Lower lobe of right lung (tissue), 2 donors: ENCODE measurements at regions not wholly inside any gene's neighbourhood (a gene's known extent, or its start where the extent isn't known, plus 50 kb on each side); places are given as distances from the start of the nearest gene placed in this dataset.

Experiments used
- ATAC-seq, 2 donors: fragments of 200-7000 bp; cut with Tn5 transposase; one replicate each; pipeline ENCODE4 v1.9.1; 2020 to 2022; ENCODE audit warnings: mild to moderate bottlenecking in 2 of 2, moderate library complexity in 2 of 2
- DNase-seq: peaks from one replicate; pipeline ENCODE4 v3.0.0-alpha.2; 2020
- H3K27ac ChIP-seq: fragments of 200-600 bp; one replicate; pipeline ENCODE4 v1.8.0; 2022
- H3K27me3 ChIP-seq: fragments of 200-600 bp; one replicate; pipeline ENCODE4 v1.8.0; 2022; ENCODE audit warnings: low read depth
- H3K36me3 ChIP-seq: fragments of 200-600 bp; one replicate; pipeline ENCODE4 v1.8.0; 2022; ENCODE audit warnings: mild to moderate bottlenecking
- H3K4me1 ChIP-seq: fragments of 200-600 bp; one replicate; pipeline ENCODE4 v1.8.0; 2022
- H3K4me3 ChIP-seq: fragments of 200-600 bp; one replicate; pipeline ENCODE4 v1.8.0; 2022; ENCODE audit warnings: mild to moderate bottlenecking
- H3K9me3 ChIP-seq: fragments of 200-600 bp; one replicate; pipeline ENCODE4 v1.8.0; 2022
- intact Hi-C: fragments of 100-400 bp; cut with DNase I; formaldehyde crosslinking; loops from one replicate; pipeline ENCODE4 v1.11.0; 2022
- TF ChIP-seq, protein P1 (sequence below): fragments of 200-600 bp; IDR thresholded peaks from one replicate; pipeline ENCODE4 v1.8.0; 2022; ENCODE audit warnings: antibody characterized with exemption, mild to moderate bottlenecking
- donor health status: DM: no; HTN: yes; CAD: no; lungs with severe emphysema.

DNA sequence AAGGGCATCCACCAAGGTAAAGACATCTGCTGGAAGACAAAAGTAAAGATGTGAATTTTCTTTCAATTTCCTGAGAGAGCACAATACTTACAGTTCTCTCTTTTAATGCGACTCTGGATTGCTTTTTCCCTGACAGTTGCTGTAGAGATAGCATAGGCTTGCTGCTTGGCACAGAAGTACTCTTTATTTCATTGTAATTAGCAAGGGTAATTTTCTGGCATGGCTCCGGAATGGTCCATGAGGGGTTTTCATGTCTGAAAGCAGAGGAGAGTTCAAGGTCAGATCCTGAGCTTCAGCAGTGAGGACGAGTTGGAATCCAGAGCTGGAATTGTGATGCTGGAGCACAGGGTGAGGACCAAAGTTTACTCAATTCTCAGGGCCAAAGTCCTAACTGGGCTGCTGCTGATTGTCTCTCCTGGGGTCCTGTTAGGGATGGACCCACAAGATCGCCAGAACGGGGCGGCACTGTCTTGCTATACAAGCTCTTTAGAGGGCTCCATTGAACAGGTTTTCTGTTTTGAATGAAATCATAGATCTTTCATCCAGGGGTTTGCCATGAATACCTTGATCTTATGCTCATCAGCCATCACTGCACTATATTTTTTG, 190.0 kb upstream of the MKI67 start:
- no peaks in the 10 kb centered on the region for H3K36me3 ChIP-seq
- no peaks in the 10 kb centered on the region for H3K4me1 ChIP-seq
- intact Hi-C loops, result no loop called here
- DNase-seq (no peak), ATAC-seq (no peak)
- H3K27ac ChIP-seq, result no peak overlapping the region
- no peaks in the 10 kb centered on the region for H3K27me3 ChIP-seq
- no peak overlapping the region for H3K4me3 ChIP-seq
- TF ChIP-seq, protein P1, sequence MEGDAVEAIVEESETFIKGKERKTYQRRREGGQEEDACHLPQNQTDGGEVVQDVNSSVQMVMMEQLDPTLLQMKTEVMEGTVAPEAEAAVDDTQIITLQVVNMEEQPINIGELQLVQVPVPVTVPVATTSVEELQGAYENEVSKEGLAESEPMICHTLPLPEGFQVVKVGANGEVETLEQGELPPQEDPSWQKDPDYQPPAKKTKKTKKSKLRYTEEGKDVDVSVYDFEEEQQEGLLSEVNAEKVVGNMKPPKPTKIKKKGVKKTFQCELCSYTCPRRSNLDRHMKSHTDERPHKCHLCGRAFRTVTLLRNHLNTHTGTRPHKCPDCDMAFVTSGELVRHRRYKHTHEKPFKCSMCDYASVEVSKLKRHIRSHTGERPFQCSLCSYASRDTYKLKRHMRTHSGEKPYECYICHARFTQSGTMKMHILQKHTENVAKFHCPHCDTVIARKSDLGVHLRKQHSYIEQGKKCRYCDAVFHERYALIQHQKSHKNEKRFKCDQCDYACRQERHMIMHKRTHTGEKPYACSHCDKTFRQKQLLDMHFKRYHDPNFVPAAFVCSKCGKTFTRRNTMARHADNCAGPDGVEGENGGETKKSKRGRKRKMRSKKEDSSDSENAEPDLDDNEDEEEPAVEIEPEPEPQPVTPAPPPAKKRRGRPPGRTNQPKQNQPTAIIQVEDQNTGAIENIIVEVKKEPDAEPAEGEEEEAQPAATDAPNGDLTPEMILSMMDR, result no peak
- H3K9me3 ChIP-seq, result no peaks in the 10 kb centered on the region

DNA sequence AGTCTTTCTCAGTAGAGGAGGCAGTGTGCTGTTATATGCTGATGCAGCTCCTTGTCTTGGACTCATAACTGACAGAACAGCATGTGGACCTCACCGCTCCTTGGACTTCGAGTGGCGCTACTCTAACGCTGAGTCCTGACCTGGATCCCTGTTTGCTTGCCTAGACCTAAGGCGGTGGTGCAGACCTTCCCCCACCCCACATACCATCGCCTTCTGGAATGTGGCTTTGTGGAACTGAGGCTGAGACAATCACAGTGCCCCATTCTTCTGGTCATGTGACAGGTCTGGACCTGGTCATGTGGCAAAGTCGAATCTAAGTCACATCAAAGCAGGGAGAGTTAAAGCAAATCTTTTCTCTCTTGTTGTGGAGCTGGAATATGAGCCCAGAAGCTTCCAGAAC, 190.7 kb upstream of the MKI67 start:
- no peak overlapping the region for H3K27ac ChIP-seq
- TF ChIP-seq, protein P1, result no peak
- DNase-seq (no peak), ATAC-seq (no peak)
- H3K9me3 ChIP-seq, result no peaks in the 10 kb centered on the region
- no peaks in the 10 kb centered on the region for H3K4me1 ChIP-seq
- H3K36me3 ChIP-seq, result no peaks in the 10 kb centered on the region
- H3K4me3 ChIP-seq, result no peak overlapping the region
- H3K27me3 ChIP-seq, result no peaks in the 10 kb centered on the region
- intact Hi-C loops, result no loop called here

- no peak overlapping the region for H3K27ac ChIP-seq
- H3K27me3 ChIP-seq, result no peaks in the 10 kb centered on the region
- no peaks in the 10 kb centered on the region for H3K36me3 ChIP-seq
- intact Hi-C loops, result no loop called here
- no peaks in the 10 kb centered on the region for H3K4me1 ChIP-seq
- H3K9me3 ChIP-seq, result no peaks in the 10 kb centered on the region
- ATAC-seq (no peak), DNase-seq (no peak)
- TF ChIP-seq, protein P1, result no peak
- no peak overlapping the region for H3K4me3 ChIP-seq
Observed at GRCh38 chr10:128318366-128318765, 192.1 kb upstream of the MKI67 start.

DNA sequence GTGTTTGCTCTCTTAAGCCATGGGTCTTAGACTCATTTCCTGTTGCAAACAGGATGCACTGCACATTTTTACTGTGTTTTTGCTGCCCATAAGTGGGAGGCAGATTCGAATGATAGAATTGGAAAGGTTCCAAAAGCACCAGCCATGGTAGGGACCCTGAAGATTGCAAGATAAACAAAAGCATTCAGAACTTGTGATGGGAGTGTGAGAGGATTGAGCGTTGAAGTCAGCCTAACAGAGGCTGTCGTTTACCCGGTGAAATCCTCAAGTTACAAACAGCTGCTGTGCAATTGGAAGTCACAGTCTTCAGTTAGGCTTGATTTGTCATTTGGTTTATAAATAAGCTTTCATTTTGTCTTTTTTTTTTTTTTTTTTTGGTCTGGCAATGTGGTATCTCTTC, 192.7 kb upstream of the MKI67 start:
- H3K27me3 ChIP-seq, result no peaks in the 10 kb centered on the region
- DNase-seq, result no peak
- no peaks in the 10 kb centered on the region for H3K36me3 ChIP-seq
- intact Hi-C loops, result no loop called here
- H3K4me3 ChIP-seq, result no peak overlapping the region
- no peak overlapping the region for H3K27ac ChIP-seq
- ATAC-seq, result no peak
- no peaks in the 10 kb centered on the region for H3K4me1 ChIP-seq
- no peaks in the 10 kb centered on the region for H3K9me3 ChIP-seq
- TF ChIP-seq, protein P1, result no peak

DNA sequence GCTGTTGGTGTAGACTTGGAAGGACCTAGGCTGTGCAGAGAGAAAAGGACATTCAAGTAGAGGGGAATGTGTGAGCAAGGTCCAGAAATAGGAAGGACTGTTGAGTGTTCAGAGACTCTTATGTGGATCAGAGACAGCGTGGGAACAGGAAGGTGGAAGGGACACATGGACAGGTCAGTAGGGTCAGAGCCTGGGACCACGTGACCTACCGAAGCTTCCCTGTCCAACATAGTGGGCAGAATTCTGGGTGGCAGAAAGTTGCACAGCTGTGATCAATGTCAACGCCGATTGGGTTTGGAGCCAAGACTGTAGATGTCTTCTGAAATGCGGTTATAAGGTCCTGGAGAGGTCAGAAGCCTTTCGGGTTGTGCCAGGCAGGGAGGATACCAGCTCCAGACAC, 195.9 kb upstream of the MKI67 start:
- Histone ChIP-seq H3K4me1 (no peaks in the 10 kb centered on the region), H3K27ac (no peak overlapping the region), H3K9me3 (no peaks in the 10 kb centered on the region), H3K4me3 (no peak overlapping the region), H3K36me3 (no peaks in the 10 kb centered on the region), H3K27me3 (no peaks in the 10 kb centered on the region)
- ATAC-seq (no peak), DNase-seq (no peak)
- intact Hi-C loops, result no loop called here
- TF ChIP-seq, protein P1, result no peak

DNA sequence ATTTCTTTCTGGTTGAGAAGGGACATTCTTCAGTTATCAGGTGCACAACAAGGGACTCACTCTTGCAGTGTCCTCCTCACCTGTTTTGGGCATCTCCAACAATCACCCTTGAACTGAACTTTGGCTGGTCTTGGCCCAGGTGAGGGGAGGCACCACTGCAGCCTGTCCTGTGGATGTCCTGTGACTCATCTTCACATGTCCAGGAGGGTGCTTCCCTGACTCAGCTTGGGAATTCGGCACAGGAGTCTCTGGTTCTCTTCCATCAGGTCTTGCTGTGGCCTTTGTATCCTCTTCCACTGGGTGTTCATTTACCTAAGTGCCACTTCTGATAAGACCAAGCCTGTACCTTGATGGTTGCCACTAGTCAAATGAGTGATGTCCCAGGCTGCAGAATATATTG, 196.7 kb upstream of the MKI67 start:
- DNase-seq, result no peak
- ATAC-seq, result no peak
- no peak overlapping the region for H3K27ac ChIP-seq
- intact Hi-C loops, result no loop called here
- no peaks in the 10 kb centered on the region for H3K27me3 ChIP-seq
- H3K9me3 ChIP-seq, result no peaks in the 10 kb centered on the region
- no peaks in the 10 kb centered on the region for H3K36me3 ChIP-seq
- TF ChIP-seq, protein P1, result no peak
- no peak overlapping the region for H3K4me3 ChIP-seq
- no peaks in the 10 kb centered on the region for H3K4me1 ChIP-seq
